T1000 (cell line): ENCODE measurements at regions not wholly inside any gene's neighbourhood (a gene's known extent, or its start where the extent isn't known, plus 50 kb on each side); places are given as distances from the start of the nearest gene placed in this dataset.
A peak's percentile ranks its signal among the peaks of the same experiment; 100 is the strongest.
"Not testable (repeated sequence)": the region's sequence is repeated elsewhere in the genome, so short reads cannot be mapped to it uniquely, and the experiment has no call there.

Experiments used
- DNase-seq: peaks from one replicate; lab custom pipeline; 2025; ENCODE audit warnings: mixed read lengths; lab: John Stamatoyannopoulos, UW

DNA sequence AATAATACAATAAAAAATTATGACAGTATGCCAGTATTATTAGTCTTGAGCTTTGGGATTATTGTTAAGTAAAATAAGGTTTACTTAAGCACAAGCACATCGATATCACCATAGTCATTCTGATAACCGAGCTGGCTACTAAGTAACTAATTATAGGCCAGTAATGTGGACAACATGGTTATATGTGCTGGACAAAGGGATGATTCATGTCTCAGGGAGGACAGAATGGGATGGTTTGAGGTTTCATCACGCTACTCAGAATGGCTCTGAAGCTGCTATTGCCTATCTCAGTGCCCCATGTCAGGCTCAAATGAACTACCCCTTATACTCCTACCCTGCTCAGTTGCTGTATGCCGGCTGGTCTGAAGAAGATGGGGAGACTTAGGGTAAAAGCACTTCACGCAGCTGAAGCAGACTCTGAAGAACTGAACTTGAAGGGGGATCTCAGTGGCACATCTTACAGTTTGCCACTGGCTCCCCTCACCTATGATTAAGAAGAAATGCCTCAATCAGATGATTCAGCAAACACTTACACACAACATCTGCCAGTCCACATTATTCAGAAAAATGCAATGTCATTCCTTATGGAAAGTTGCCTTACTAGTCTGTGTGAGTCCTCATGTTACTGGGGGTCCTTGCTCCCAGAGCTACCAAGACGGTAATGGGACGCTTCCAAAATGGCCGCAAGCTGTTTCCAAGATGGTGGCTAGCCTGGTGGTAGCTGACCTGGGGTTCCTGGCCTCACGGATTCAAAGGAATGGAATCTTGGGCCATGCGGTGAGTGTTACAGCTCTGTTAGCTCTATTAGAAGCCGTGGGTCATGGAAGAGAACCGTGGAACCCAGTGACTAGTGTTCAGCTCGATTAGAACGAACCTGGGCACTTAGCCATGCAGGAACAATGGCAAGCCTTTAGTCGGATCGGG lies 1098.6 kb downstream of the TAF11L14 start:
- no peak for DNase-seq

DNA sequence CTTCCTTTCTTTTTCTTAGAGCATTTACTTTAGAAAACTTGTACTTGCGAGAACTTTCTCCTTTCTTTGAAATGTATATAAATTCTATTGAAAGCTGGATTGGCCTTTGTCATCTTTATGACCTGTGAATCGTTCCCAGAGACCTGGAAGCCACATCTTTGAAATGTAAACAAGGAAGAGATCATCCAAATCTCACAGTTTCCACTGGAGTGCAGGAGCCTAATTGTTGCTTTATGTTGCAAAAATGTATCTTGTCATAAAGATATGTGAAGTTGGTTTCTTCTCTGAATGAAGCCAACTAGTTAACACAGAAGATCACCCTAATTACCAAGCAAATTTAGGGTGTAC lies 1101.8 kb downstream of the TAF11L14 start:
- DNase-seq, result no peak

DNA sequence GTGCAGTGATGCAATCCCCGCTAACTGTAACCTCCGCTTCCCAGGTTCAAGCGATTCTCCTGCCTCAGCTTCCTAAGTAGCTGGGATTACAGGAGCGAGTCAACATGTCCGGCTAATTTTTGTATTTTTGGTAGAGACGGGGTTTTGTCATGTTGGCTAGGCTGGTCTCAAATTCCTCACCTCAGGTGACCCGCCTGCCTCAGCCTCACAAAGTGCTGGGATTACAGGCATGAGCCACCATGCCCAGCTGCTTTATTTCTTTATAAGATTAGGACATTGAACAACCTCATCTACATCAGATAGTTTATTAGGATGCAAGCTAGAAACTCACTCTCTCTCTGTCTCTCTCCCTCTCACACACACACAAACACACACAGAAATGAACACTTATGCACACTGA lies 1102.5 kb downstream of the TAF11L14 start:
- not testable (repeated sequence) for DNase-seq

DNA sequence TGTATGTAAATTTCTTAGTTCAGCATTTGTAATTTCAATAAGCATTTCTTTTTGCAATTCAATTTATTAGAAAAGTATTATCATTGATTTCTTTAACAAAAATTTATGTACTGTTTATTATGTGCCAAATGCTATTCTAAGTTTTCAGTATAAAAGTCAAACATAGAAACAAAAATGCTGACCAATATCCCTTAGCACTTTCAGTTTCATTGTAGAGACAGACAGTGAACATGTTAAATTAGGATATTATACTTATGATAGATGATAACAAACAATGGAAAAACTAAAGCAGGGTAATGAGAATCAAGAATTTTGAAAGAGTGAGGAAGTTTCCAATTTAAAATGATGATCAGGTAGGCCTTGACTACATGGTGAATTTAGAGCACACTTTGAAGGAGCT lies 1106.0 kb downstream of the TAF11L14 start:
- no peak for DNase-seq

DNA sequence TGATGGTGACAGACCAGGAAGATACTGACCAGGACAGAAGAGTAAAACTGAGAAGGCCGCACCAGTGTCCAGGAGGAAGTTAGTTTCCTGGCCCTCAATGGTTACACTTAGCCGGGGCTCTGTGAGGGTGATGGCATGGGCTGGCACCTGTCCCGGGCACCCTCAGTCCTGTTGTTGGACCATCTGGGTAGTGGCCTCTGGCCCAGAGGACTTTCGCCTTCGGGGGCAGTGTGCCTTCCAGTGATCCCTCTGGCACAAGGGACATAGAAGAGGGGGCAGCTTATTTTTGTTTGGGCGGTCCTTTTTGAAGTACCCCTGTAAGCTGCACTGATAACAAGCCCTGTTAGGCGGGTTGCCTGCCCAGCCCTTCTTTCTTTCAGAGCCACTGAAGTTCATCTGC lies 1108.6 kb downstream of the TAF11L14 start:
- no peak for DNase-seq

DNA sequence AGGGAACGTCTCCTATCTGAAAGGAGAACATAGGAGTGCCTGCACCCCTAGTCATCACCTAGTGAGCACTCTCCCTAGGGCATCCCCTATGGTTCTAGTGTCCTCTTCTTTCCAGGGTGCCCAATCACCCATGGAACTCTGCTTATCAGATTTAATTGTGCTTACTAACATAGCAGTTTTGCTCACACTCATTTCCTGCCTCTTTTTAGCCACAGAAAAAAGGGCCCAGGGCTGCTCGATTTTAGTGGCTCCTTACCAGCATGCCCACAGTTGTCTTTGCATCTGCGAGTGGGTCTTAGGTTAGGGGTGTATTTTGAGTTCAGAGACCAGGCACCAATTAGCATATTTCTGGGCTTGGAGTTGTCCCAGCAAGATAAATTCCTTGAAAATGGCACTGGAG lies 1110.2 kb downstream of the TAF11L14 start:
- no peak for DNase-seq

DNA sequence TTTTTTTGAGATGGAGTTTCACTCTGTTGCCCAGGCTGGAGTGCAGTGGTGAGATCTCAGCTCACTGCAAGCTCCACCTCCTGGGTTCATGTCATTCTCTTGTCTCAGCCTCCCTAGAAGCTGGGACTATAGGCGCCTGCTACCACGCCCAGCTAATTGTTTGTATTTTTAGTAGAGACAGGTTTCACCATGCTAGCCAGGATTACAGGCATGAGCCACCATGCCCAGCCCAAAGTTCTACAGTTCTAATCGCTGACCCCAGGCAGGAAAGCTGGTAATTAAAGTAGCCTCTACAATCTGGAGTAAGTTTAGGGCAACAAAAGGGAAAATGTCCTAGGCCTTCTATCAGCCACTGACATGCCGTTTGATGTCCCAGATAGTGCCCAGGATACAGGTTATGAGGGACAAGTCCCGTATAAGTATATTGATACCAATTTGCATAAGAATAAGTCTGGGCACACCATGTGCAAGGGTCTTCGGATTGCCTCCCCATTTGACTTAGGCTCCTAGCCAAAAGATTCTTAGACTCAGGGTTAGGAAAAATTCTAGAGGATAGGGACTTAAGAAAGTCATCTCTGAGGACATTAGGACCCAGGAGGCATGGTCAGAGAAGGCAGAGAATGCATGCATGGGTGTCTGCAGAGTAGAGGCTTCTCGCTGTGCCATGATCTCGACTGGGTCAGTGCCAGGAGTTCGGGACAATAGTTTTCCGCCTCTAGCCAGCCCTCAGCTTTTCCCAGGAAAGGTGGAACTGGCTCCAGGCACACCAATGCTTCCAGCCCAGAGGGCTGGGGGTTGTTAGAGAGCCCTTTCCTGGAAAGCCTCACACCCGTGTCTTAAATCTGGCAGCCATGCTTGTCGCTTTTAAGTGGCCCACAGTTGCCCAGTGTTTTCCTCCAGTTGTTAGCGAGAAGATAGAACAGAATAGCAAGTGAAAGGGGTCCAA lies 1111.1 kb downstream of the TAF11L14 start:
- no peak for DNase-seq

DNA sequence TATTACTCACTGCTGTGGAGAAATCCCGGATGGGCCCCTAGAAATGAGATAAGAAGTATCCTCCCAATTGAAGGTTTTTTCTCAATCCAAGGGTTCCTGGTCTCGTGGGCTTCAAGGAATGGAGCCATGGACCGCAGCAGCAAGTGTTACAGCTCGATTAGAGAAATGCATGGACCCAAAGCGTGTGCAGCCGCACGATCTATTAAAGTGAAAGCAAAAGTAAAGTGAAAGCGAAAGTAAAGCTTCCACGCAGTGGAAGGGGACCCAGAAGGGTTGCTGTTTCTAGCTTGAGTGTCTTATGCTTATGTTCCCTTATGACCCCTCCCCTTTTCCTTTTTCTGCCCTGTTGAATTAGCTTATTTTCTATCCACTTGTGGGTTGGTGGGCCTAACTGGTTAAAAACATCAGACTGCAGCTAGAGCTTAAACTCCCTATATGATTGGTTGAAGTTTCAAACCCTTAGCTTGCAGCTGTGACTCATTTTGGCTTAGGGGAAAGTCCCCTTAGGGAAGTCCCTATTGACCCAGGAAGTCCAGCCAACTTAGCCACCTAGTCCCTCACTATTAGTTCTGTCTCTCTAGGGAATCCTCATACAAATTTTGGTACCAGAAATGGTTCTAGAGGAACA lies 1111.8 kb downstream of the TAF11L14 start:
- peak; percentile 12 for DNase-seq

DNA sequence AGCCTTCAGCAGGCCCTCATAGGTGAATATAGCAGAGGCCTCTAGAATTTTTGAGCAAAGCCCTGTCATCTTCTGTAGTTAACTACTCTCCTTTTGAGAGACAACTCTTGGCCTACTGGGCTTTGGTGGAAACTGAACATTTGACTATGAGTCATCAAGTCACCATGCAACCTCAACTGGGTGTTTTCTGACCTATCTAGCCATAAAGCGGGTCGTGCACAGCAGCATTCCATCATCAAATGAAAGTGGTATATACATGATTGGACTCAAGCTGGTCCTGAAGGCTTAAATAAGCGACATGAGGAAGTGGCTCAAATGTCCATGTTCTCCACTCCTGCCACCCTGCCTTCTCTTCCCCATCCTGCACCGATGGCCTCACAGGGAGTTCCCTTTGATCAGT lies 1115.5 kb downstream of the TAF11L14 start:
- no peak for DNase-seq

DNA sequence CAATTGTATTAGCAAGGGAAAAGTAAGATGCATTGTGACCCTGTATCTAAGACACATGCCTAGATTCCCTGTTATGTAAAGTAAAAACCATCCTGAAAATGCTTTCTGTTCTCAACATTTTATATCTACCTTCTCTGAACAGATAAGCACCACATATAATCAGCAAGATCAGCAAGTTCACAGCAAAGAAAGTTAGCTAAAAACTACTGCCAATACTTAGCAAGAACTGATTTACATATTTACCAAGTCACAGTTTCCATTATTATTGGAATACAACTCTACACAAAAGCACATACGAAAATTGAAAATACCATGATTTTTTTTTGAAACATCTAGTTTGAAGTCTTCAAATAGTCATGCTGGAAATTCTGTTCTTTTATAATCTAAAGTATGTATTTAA lies 1118.1 kb downstream of the TAF11L14 start:
- DNase-seq, result no peak

DNA sequence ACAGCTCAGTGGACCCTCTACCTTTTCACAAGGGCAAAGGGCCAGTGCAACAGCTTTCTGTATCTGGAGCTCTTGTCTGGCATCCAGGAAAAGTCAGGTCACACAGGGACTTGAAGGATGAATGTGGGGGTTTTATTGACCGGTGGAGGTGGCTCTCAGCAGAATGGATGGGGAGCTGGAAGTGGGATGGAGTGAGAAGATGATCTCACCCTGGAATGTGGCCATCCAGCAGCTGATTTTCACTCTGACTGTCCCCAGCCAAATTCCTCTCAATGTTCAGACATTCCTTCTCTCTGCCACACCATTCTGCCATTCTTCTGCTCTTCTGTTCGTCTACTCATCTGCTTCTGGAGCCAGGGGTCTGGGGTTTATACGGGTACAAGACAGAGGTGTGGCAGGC lies 1119.9 kb downstream of the TAF11L14 start:
- DNase-seq, result no peak

DNA sequence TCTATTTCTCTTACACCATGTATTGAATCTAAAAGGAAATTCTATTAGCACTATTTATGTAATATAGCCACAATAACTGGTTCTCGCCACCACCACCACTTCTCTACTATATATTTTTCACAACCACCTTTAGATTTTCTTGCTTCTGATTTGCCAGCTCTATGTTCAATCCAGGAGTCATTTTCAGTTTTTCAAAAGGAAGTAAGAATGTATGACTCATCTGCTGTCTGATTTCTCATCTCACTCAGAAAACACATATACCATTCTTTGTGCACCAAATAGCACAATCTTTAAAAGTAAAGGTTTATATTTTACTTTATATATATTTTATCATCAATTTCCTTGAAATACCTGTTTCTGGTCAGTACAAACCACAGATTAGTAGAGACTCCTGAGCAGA lies 1127.5 kb downstream of the TAF11L14 start:
- DNase-seq, result no peak

DNA sequence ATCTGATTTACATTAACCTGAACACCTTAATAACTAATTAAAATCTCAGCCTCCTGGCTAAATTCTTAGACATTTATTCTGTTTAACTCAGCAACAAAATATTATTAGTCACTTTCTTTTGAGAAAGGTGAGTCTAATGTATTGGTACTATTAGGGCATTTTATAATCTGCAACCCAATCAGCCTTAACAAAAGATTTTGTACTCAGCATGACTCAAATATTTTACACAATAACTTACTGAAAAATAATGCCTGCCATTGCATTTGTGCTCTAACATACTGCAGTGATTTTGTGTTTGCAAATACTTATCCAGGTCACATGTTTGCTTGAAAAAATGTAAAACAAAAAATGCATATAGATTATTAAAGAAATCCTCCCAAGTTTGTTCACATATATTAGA lies 1129.9 kb downstream of the TAF11L14 start:
- DNase-seq, result no peak

DNA sequence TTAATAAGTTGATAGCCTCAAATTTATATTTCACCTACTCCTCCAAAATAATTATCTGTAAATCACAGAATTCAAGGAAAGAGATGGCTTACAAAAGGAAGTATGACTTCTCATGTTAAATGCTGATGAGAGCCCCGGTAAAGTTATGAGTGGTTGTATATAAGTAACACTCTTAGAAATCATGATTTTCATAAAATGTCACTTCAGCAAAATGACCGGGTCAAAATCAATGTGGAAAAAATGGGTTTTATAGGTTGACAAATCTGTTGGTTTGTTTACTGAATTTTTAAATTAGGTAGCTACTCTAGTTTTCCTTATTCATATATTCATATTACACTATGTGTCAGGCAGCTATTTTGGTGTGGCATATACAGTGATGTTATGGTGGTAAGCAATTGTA lies 1131.0 kb downstream of the TAF11L14 start:
- DNase-seq, result no peak

DNA sequence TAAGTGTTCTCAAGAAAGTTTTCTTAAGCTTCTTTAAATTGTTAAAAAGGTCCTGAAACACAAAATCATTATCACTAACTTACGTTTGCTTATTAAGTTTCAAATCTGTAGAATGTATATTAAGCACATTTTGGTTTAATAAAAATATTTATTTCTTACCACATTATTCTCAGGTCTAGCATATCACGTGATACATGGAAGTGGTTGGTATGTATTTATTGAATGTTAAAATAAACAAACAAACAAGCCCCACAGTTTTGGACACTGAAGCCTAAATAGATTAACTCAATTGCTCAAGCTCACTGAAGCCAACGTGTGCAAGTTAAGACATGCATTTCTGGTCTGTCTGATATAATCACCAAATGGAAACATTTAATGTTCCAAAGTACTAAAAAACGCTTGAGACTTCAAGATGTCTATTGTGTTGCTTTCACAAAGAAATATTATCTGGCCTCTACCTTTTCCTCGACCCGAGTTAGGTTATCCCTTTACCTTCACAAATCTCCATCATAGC lies 1136.9 kb downstream of the TAF11L14 start:
- no peak for DNase-seq

DNA sequence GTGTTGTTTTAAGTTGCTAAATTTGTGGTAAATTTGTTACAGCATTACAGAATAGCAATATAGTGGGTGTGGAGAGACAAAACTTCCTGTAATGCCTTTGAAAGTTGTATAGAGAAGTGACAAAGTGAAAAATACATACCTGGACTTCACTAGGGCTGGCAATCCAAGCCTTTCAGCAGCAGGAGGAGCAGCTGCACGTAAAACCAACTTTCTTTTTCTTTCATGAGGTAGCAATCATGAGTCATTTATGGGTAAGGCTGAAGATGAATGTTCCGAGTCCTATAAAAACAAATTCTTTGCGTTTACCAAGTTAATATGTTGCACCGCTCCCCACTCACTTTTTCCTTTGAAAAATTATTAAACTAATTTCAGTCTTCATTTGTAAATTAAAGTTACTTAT lies 1138.2 kb downstream of the TAF11L14 start:
- no peak for DNase-seq

DNA sequence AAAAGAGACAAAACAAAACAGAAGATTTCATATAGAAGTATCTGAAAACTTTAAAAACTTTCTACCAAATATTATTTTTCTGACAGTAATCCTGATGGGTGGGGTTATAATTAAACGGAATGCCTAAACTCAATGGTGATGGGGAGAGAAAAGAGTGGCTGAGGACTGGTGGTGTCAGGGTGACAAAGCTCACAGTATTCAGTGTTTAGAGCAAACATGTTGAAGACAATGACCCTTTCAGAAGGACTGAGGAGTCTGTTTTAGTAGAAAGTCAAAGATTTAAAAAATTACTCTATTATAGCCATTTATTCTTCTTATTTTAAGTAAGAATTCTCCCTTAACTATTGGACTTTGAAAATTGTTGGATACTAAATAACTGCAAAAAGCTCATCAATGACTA lies 1144.0 kb downstream of the TAF11L14 start:
- no peak for DNase-seq

DNA sequence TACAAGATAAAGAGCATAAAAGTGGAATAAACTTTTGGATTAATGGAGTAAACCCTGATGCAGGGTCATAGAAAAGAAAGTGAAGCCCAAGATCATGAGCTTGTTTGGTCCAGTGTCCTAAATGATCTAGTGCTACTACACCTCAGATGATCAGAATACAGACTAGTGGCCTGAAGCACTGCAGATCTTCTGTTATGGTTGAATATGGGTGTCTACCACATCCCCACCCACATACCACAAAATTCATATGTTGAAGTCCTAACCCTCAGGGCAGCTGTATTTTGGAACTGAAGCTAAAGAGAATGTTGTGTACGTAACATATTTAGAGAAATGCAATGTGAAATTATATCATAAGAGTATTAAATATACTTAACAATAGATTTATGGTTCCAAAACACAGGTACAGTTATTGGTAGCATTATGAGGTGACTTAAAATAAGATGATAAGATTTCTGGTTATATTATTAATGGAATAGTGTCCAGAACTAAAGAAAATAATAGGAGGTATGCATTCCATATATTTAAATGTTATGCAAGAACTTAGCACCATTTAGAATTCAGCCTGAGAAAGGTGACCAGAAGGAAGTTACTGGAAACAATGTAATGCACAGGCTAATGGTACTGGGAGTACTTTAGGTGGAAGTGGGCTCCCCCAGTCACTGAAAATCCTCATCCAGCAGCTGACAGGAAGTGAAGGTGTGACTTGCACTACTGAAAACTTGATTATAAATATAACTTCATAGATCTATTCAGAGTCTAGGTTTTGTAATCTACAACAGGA lies 1155.1 kb downstream of the TAF11L14 start:
- DNase-seq, result no peak

DNA sequence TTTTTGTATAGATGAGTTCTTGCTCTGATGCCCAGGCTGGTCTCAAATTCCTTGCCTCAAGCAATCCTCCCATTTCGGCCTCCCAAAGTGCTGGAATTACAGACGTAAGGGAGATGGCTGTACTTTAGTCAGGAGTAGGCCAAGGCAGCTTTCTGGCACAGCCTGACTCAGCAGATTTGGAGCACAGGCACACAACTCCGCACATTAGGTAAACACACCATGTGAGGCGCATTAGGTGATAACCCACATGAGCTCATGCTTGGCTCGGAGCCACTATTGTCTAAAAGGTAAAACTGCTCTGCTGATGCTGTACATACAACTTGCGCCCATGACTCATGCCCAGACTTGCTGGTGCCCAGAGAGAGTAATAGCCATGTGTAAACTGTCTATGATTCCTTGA lies 1157.9 kb downstream of the TAF11L14 start:
- no peak for DNase-seq

DNA sequence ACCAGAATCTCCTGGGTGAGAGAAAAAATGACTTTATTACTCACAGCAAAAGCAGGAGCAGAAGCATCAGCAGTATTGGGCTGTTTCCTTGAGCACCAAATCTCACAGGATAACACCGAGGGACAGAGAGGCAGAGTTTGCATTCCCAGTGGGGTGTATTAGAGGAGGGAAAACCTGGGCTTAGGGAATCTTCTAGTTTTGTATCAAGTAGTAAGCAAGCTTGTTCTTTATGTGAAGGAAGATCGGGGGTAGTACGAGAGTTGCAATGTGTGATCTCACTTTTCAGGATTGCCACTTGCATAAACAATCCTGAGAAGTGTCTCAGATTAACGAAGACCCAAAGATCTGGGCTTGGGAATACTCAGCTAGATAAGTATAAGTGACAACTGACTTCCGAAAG lies 1163.0 kb downstream of the TAF11L14 start:
- DNase-seq, result no peak

DNA sequence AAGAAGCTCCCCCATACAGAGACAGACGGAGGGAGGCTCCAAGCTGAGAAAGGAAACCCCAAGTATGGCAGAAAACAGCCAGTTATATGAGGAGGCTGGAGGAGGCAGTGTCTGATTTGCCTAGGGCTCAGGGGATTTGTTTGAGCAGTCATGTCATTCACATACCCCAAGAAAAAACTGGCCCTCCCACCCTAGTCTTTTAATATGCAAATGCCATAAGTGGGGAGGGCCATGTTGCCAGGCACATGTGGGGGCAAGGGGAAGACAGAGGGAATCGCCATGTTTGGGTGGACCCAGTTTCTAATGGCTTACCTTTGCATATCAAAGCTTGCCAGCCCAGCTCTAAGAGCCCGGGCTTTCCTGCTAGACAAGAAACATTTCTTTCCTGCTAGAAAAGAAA lies 1163.8 kb downstream of the TAF11L14 start:
- DNase-seq, result no peak
